IMR-90 (cell line): ENCODE measurements at regions not wholly inside any gene's neighbourhood (a gene's known extent, or its start where the extent isn't known, plus 50 kb on each side); places are given as distances from the start of the nearest gene placed in this dataset.
A peak's percentile ranks its signal among the peaks of the same experiment; 100 is the strongest.

ENCODE experiments used
- ATAC-seq: fragments of 200-7000 bp; cut with Tn5 transposase; 2 replicates; pipeline ENCODE4 v1.9.1; 2020; ENCODE audit warnings: low read depth, mild to moderate bottlenecking, moderate library complexity
- BruUV-seq: library from RNA; stranded (reverse); fragments of 400-500 nt; replicated peaks from 2 replicates; lab custom pipeline; 2021; lab: Mats Ljungman, UMichigan
- CTCF ChIA-PET: fragments of 300-600 bp; formaldehyde crosslinking; extraction: SDS; loops from one replicate; lab custom pipeline; 2021; ENCODE audit warnings: antibody characterized with exemption; lab: Yijun Ruan, JAX
- POLR2A ChIA-PET: fragments of 300-600 bp; sonication (Branson Sonifier 250); formaldehyde crosslinking; loops from one replicate; lab custom pipeline; 2022; ENCODE audit warnings: antibody characterized with exemption; ENCODE audit not compliant: unreplicated experiment; lab: Charles Lee
- DNase-seq: peaks from one replicate; pipeline ENCODE4 v3.0.0; 2013
- H2AFZ ChIP-seq: replicated peaks from 2 replicates; pipeline ENCODE3; 2013; ENCODE audit warnings: low read length, mild to moderate bottlenecking; ENCODE audit not compliant: poor library complexity
- H2AK5ac ChIP-seq: 2 replicates; pipeline ENCODE4 v1.6.1; 2013; ENCODE audit warnings: low read depth, low read length, inconsistent platforms
- H2AK9ac ChIP-seq: replicated peaks from 2 replicates; pipeline ENCODE3; 2013; ENCODE audit warnings: mild to moderate bottlenecking, low read depth, low read length, moderate library complexity; ENCODE audit not compliant: poor library complexity
- H2BK120ac ChIP-seq: 2 replicates; pipeline ENCODE4 v1.6.1; 2013; ENCODE audit warnings: low read depth, low read length, inconsistent platforms
- H2BK15ac ChIP-seq: 3 replicates; pipeline ENCODE4 v1.6.1; 2013; ENCODE audit warnings: low read depth, low read length, inconsistent platforms
- H2BK20ac ChIP-seq: 2 replicates; pipeline ENCODE4 v1.6.1; 2013; ENCODE audit warnings: low read depth, mild to moderate bottlenecking, inconsistent platforms, low read length, moderate library complexity
- H2BK5ac ChIP-seq: 2 replicates; pipeline ENCODE4 v1.6.1; 2013; ENCODE audit warnings: mild to moderate bottlenecking, low read depth, low read length, inconsistent platforms; ENCODE audit not compliant: poor library complexity, severe bottlenecking
- H3K14ac ChIP-seq: replicated peaks from 2 replicates; pipeline ENCODE4 v1.6.1; 2013; ENCODE audit warnings: low read depth, low read length, inconsistent platforms
- H3K18ac ChIP-seq: 2 replicates; pipeline ENCODE4 v1.6.1; 2013; ENCODE audit warnings: low read depth, low read length, control low read depth
- H3K23ac ChIP-seq: 2 replicates; pipeline ENCODE4 v1.6.1; 2013; ENCODE audit warnings: low read depth, low read length, inconsistent platforms
- H3K27ac ChIP-seq: 2 replicates; pipeline ENCODE4 v1.5.1; 2013; ENCODE audit warnings: mild to moderate bottlenecking, control low read depth, low read length; ENCODE audit not compliant: insufficient read depth
- H3K27me3 ChIP-seq: 2 replicates; pipeline ENCODE4 v1.6.1; 2013; ENCODE audit warnings: low read length; ENCODE audit not compliant: control insufficient read depth, insufficient read depth
- H3K36me3 ChIP-seq: 2 replicates; pipeline ENCODE4 v1.6.1; 2013; ENCODE audit warnings: low read length, mixed read lengths; ENCODE audit not compliant: control insufficient read depth, insufficient read depth
- H3K4ac ChIP-seq: 2 replicates; pipeline ENCODE4 v1.6.1; 2013; ENCODE audit warnings: low read depth, low read length, inconsistent platforms
- H3K4me1 ChIP-seq: 2 replicates; pipeline ENCODE4 v1.6.1; 2013; ENCODE audit warnings: low read length, mixed read lengths; ENCODE audit not compliant: control insufficient read depth, insufficient read depth
- H3K4me2 ChIP-seq: 2 replicates; pipeline ENCODE4 v1.6.1; 2013; ENCODE audit warnings: low read depth, mild to moderate bottlenecking, control low read depth, low read length, moderate library complexity
- H3K4me3 ChIP-seq: 2 replicates; pipeline ENCODE4 v1.5.1; 2013; ENCODE audit warnings: low read depth, mild to moderate bottlenecking, control low read depth, low read length, moderate library complexity; ENCODE audit not compliant: insufficient read depth
- H3K56ac ChIP-seq: 2 replicates; pipeline ENCODE4 v1.6.1; 2013; ENCODE audit warnings: low read length, inconsistent platforms; ENCODE audit not compliant: insufficient read depth; ENCODE audit errors: extremely low read depth
- H3K79me1 ChIP-seq, 2 experiments: 2 replicates each; pipeline ENCODE4 v1.6.1; 2013; ENCODE audit warnings: low read length in 2 of 2, inconsistent platforms in 1 of 2, low read depth in 1 of 2
- H3K9ac ChIP-seq: 2 replicates; pipeline ENCODE4 v1.6.1; 2013; ENCODE audit warnings: low read depth, low read length, control low read depth
- H3K9me1 ChIP-seq: 2 replicates; pipeline ENCODE4 v1.6.1; 2013; ENCODE audit warnings: low read length, inconsistent platforms; ENCODE audit not compliant: insufficient read depth
- H3K9me3 ChIP-seq: 2 replicates; pipeline ENCODE4 v1.6.1; 2013; ENCODE audit warnings: low read length; ENCODE audit not compliant: control insufficient read depth, insufficient read depth
- H4K20me1 ChIP-seq: 2 replicates; pipeline ENCODE4 v1.6.1; 2013; ENCODE audit warnings: low read length, inconsistent platforms; ENCODE audit not compliant: insufficient read depth
- H4K5ac ChIP-seq: 2 replicates; pipeline ENCODE4 v1.6.1; 2013; ENCODE audit warnings: mild to moderate bottlenecking, low read depth, low read length, control low read depth
- H4K8ac ChIP-seq, 2 experiments: 2 replicates each; pipeline ENCODE4 v1.6.1; 2013; ENCODE audit warnings: low read depth in 2 of 2, low read length in 2 of 2, control low read depth in 1 of 2, inconsistent platforms in 1 of 2
- H4K91ac ChIP-seq: 2 replicates; pipeline ENCODE4 v1.6.1; 2013; ENCODE audit warnings: low read depth, low read length, inconsistent platforms; ENCODE audit not compliant: insufficient read depth
- MAFK ChIP-seq: IDR thresholded peaks from 2 replicates; pipeline ENCODE4 v1.6.1; 2012; ENCODE audit warnings: low read depth, low read length, improper control_type of control experiment
- POLR2A ChIP-seq: IDR thresholded peaks from 2 replicates; pipeline ENCODE4 v1.6.1; 2012; ENCODE audit warnings: mild to moderate bottlenecking, low read depth, low read length
- WGBS, 2 experiments: methylation state at CpG; one replicate each; pipeline versions ENCODE4 v1.1.5 to v1.1.7; 2013; ENCODE audit warnings: missing lambda C conversion rate in 2 of 2; ENCODE audit not compliant: insufficient read length in 1 of 2; ENCODE audit errors: extremely low coverage in 2 of 2; 5-methylcytosine and 5-hydroxymethylcytosine counted together
- dilution Hi-C: fragments of 300-500 bp; cut with HindIII; formaldehyde crosslinking; loops from one replicate; pipeline ENCODE4 v1.14.3; 2018; ENCODE audit warnings: low sequenced_read_pairs; ENCODE audit not compliant: unreplicated experiment
- in situ Hi-C: fragments of 300-500 bp; cut with MboI; formaldehyde crosslinking; loops from 3 replicates; pipeline ENCODE4 v1.14.3; 2019; ENCODE audit warnings: low sequenced_read_pairs, inconsistent platforms, mixed read lengths
- intact Hi-C: fragments of 100-400 bp; cut with micrococcal nuclease; formaldehyde crosslinking; loops from 2 replicates; pipeline ENCODE4 v1.10.0; 2022

- Histone ChIP-seq H3K9ac (no peak overlapping the region), H3K36me3 (no peaks in the 10 kb centered on the region), H3K56ac (no peak overlapping the region), H3K9me1 (no peaks in the 10 kb centered on the region), H2AFZ (no peak overlapping the region), H3K4me2 (no peak overlapping the region), H4K8ac (no peak overlapping the region), H4K20me1 (no peaks in the 10 kb centered on the region), H2AK5ac (no peak overlapping the region), H3K9me3 (no peaks in the 10 kb centered on the region), H3K4me1 (no peaks in the 10 kb centered on the region), H3K18ac (no peak overlapping the region), H2BK20ac (no peak overlapping the region), H4K5ac (no peak overlapping the region), H3K4ac (no peak overlapping the region), H3K79me1 (no peaks in the 10 kb centered on the region), H3K23ac (no peak overlapping the region), H3K27me3 (no peaks in the 10 kb centered on the region), H3K4me3 (no peak overlapping the region), H2AK9ac (no peak overlapping the region), H2BK15ac (no peak overlapping the region), H4K91ac (no peak overlapping the region), H3K27ac (no peak overlapping the region), H2BK120ac (no peak overlapping the region), H3K14ac (no peak overlapping the region), H2BK5ac (no peak overlapping the region)
- CTCF ChIA-PET = no interaction called here
- ATAC-seq (no peak), DNase-seq (no peak)
- TF ChIP-seq MAFK = peak; percentile 57; the same call in 1 of the 2 replicates
- TF ChIP-seq POLR2A = no peak
- in situ Hi-C loops (loop anchor here (25.0 kb wide), 1 partner anchor 1655 kb away; no protein-coding TSS in a partner anchor), dilution Hi-C loops (no loop called here), intact Hi-C loops (no loop called here)
- no CpG with 5 or more reads among the region's 1 CpG for WGBS, 2 experiments
- POLR2A ChIA-PET = no interaction called here
- no TSS peak for BruUV-seq
These were observed 759.9 kb downstream of the EPHA3 start for GRCh38 chr3:89867286-89867685.
